ENCODE measurements at regions not wholly inside any gene's neighbourhood (a gene's known extent, or its start where the extent isn't known, plus 50 kb on each side); places are given as distances from the start of the nearest gene placed in this dataset.

DNA sequence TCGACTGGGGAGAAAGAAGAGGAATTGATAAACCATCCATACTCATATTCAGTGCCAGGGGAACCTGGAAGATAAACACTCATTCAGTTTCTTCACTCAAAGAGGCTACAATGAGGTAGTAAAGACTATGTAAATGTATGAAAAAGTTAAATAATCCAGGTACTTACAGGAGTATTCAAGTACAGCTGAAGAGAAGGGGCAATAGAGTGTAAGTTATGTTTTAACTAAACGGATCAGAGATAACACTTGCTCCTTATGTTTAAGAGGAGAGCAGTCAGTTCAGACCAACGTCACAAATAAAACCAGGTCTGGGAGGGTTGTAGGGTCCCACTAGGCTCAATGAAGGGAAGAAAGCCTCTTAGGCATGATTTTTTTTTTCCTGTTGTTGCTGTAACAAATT, 358.3 kb upstream of the SMIM21 start:
- DNase-seq, result no peak

DNA sequence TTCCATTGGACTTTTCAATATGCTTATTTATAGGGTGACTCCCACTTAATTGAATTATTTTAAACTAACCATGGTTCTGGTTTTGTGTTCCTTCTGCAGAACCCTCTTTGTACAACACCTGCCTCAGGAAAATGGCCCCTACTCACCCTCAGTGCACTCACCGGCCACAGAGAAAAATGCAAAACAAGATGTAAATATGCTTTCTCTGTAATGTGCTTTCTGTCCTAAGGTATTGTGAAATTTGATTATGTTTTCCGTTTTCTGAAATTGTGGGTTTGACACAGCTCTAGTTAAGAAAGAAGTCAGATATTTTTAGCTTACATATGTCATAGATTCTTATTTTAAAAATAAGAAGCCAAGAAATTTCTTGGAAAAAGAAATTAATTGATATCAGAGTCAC, 357.7 kb upstream of the SMIM21 start:
- no peak for DNase-seq

- DNase-seq, result no peak
Observed at GRCh38 chr18:75784390-75784789, 356.9 kb upstream of the SMIM21 start.

DNA sequence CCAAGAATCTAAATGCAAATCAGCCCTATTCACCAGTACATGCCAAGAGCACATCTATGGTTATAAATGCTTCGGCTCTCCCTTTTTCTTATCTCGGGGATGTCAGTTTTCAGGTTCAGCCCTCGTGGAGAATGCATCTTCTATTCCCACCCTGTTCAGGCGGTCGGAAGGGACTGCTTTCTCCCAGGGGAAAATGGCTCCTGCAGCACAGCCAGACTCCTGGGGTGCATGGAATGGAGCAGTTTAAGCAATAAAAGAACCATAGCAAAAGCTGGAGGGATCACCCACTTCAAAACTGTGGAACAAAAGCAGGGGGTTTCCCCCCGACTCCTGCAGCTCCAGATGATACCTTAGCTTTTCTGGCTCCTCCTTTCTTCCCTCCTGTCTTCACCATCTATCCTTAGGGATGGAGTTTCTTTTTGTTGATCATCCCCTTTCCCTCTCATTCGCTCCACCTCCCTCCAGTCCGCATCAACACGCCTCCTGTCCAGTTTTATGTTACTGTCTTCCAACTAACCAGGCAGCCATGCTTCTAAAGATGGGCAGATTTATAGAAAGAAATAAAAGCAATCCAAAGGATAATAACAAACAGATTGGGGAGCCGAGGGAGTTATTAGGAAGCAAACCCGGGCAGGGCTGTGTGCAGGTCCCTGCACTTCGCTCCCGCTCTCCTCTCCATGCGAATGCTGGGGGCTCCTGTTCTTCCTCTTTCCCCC, 356.2 kb upstream of the SMIM21 start:
- DNase-seq, result no peak

- DNase-seq, result no peak
Observed at GRCh38 chr18:75782826-75783225, 355.3 kb upstream of the SMIM21 start.

DNA sequence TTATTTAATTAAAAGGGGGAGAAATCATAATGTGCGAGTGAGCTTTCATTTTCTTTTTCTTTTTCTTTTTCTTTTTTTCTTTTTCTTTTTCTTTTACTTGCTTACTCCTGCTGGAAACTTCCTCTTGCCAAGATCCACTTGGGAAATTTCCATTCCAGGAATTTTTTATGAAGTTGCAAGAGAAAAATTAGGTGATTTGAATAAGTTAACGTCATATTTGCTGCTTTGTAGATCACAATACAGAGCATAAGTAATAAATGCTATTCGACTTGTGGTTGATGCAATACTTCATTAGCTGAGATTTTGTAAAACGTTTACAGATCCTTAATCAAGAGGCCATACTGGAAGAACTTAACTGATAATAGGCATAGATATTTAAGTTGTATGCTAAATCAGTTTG, 354.7 kb upstream of the SMIM21 start:
- no peak for DNase-seq

- DNase-seq, result no peak
Observed at GRCh38 chr18:75779910-75780309, 352.4 kb upstream of the SMIM21 start.

- no peak for DNase-seq
Observed at GRCh38 chr18:75779450-75779849, 351.9 kb upstream of the SMIM21 start.

DNA sequence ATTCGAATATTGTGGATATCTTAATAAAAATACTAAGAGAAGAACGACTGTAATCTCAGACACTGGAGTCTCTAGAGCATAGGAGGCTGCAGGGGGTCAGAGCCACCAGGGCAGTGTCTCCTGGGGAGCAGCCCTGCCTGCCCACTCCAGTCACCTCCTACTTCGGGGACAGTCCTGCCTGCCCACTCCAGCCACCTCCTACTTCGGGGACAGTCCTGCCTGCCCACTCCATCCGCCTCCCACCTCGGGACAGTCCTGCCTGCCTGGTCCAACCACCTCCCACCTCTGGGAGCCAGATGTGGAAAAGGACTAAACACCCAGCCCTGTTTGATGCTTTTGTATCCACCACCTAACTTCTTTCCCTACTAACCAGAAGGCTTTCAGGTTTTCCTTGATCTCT, 350.1 kb upstream of the SMIM21 start:
- DNase-seq, result no peak

DNA sequence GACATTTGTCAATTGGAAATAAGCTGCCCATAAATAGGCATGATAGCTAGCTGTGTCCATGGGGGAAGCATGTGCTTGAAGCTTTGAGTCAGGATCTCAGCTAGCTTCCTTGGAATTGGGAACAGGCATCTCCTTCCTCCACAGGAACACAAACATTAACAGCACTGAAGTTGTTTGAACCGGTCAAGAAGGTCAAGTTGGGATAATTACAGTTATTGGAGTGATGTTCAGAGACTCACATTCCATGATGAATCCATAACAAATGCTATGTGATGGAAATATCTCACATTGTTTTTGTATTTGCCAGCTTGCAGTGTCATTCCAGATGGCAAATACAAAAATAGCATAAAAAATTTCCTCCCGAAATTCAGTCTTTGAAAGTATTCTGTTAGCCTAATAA, 347.6 kb upstream of the SMIM21 start:
- no peak for DNase-seq

GRCh38 chr18:75773618-75774017, 346.1 kb upstream of the SMIM21 start:
- DNase-seq, result no peak

DNA sequence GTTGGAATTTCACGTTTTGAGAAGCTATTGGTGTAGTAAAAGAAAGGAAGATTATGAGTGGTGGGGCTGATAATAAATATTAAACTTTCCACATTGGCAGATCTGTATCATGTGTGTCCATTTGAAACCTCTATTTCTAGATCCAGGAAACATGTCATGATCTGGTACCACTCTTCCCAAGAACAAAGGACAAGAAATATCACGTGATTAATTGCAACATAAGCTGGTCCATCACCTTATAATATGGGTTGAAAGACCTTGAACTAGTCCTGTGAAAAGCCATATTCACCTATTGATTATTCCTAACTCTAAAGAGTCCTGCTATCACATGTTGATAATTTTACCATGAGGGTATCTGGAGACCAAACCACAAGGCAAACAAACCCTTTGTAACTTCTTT, 335.3 kb upstream of the SMIM21 start:
- no peak for DNase-seq

DNA sequence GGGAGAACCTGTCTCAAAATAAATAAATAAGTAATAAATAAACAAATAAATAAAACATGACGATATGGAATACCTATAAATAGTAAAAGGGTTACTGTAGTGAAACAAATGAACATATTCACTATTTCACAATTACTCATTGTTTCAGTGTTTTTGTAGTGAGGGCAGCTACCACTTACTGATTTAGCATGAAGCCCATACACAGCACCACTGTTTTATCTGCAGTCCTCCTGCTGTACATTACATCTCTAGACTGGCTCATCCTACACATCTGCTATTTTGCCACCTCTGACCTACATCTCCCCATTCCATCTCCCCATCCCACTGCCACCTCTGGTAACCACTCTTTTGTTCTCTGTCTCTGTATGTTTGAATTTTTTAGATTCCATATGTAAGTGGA, 332.7 kb upstream of the SMIM21 start:
- no peak for DNase-seq

GRCh38 chr18:75757951-75758350, 330.4 kb upstream of the SMIM21 start:
- DNase-seq, result no peak

GRCh38 chr18:75754433-75754832, 326.9 kb upstream of the SMIM21 start:
- no peak for DNase-seq

- DNase-seq, result no peak
Observed at GRCh38 chr18:75753753-75754152, 326.2 kb upstream of the SMIM21 start.

GRCh38 chr18:75752740-75753263, 325.3 kb upstream of the SMIM21 start:
- no peak for DNase-seq

- no peak for DNase-seq
Observed at GRCh38 chr18:75745147-75745546, 317.6 kb upstream of the SMIM21 start.

GRCh38 chr18:75742516-75742915, 315.0 kb upstream of the SMIM21 start:
- DNase-seq, result no peak

DNA sequence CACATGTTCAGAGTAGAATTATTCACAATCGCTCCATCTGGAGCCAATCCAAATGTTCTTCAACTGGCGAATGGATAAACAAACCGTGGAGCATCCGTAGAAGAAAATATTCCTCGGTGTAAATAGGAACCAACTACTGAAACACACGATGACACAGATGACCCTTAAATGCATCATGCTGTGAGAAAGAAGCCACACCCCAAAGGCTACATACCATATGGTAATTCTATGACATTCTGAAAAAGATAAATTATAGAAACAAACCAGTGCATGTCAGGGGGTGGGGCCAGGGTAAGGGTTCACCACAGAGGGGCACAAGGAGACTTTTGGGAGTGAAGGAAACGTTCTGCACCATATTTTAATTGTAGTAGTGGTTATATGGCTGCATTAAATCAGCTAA, 312.2 kb upstream of the SMIM21 start:
- no peak for DNase-seq

DNA sequence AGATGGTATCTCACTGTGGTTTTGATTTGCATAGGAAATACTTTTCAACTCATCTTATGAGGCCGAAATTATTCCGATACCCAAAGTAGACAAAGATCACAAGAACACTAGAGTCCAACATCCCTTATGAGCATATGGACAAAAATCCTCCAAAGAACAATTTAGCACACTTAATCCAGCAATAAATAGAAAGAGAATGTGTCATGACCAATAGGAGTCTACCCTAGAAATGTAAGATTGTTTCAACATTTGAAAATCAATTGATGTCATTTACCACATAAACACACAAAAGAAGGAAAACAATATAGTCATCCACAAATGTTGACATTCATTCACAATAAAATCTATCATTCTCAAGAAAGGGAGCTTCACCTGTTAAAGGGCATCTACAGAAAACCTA, 307.8 kb upstream of the SMIM21 start:
- DNase-seq, result no peak

DNA sequence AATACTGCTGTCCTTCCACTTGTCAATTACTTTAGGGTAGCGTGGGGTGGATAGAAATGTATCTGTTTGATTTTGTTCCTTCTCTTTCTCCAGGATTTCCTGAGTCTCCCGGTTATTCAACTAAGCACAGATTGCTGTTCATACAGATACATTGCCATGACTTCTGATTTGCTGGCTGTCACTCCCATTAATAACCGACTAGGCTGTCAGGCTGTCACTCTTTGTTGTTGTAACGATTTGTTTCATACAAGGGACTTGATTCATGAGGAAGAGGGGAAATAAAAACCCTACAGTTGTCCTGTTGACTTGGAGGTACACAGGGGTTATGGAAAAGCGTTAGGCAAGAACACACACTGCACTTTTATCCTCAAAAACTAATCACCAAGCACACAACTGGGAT, 302.7 kb upstream of the SMIM21 start:
- DNase-seq, result no peak

DNA sequence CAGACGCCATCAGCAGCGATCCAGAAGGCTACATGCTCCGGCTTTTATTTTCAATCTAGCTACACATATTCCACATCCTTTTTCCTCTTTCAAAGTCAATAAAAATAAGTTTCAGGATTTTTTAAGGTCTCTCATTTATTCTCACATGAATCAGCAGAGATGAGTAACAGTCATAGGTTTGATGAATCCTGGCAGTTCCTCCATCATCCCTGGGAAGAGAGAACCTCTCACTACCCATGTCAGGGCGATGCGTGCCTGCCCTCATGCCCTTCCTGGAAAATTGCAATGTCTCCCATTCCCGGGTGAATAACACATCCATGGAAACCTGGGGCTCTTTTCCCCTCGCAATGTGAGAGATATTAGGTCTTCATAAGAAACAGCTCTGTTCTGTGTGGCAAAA, 301.1 kb upstream of the SMIM21 start:
- no peak for DNase-seq

DNA sequence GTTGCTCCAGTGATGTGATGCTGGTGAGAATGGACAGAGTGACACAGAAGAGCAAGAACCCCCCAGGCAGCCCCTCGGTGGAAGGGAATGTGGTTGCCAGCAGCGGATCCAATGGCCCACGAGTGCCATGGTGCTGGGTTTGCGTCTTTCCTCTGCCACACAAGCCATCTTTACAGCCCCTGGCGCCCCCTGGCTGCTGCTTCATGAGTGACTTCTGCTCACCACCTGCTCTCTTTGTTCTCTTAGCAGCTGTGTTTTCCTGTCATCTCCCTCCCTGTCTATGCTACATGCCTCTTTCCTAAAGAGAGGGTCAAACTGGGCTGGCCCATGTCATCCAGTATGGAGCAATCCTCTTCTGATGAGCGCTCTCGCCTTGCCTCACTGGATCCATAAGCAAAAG, 300.0 kb upstream of the SMIM21 start:
- DNase-seq, result no peak

Measured in CD4-positive, alpha-beta T cell treated with Interleukin-10 for 1 hour (primary cell).